AG10803 (cell line): ENCODE measurements at regions not wholly inside any gene's neighbourhood (a gene's known extent, or its start where the extent isn't known, plus 50 kb on each side); places are given as distances from the start of the nearest gene placed in this dataset.

ENCODE experiments used
- DNase-seq: peaks from one replicate; pipeline ENCODE4 v3.0.0; 2010; ENCODE audit warnings: low read depth
- H3K4me3 ChIP-seq: 2 replicates; pipeline ENCODE4 v1.5.1; 2011; ENCODE audit warnings: mild to moderate bottlenecking, low read length, control low read depth
- CTCF ChIP-seq: conservative IDR thresholded peaks from 2 replicates; pipeline ENCODE4 v1.5.1; 2011; ENCODE audit warnings: mild to moderate bottlenecking, low read length, control low read depth, inconsistent platforms

GRCh38 chr5:31137676-31138075 is 55.8 kb upstream of the CDH6 start:
- peak; percentile 11 for DNase-seq

GRCh38 chr5:31135542-31135941 is 57.9 kb upstream of the CDH6 start:
- no peak for TF ChIP-seq CTCF
- no peak for DNase-seq
- no peak overlapping the region for H3K4me3 ChIP-seq

More at GRCh38 chr5:31137676-31138075, 55.8 kb upstream of the CDH6 start:
- no peak for TF ChIP-seq CTCF
- no peak overlapping the region for H3K4me3 ChIP-seq

- DNase-seq: peak; percentile 48
- no peak for TF ChIP-seq CTCF
- H3K4me3 ChIP-seq: no peak overlapping the region
Observed at GRCh38 chr5:31133488-31133887, 60.0 kb upstream of the CDH6 start.

- H3K4me3 ChIP-seq: no peak overlapping the region
- no peak for TF ChIP-seq CTCF
- no peak for DNase-seq
Observed at GRCh38 chr5:31131381-31131891, 62.0 kb upstream of the CDH6 start.

- no peak for TF ChIP-seq CTCF
- H3K4me3 ChIP-seq: no peak overlapping the region
- DNase-seq: no peak
Observed at GRCh38 chr5:31130676-31131075, 62.8 kb upstream of the CDH6 start.

- no peak for TF ChIP-seq CTCF
- DNase-seq: no peak
- no peak overlapping the region for H3K4me3 ChIP-seq
Observed at GRCh38 chr5:31124651-31125305, 68.7 kb upstream of the CDH6 start.

GRCh38 chr5:31124026-31124425 is 69.5 kb upstream of the CDH6 start:
- no peak for TF ChIP-seq CTCF
- no peak for DNase-seq
- no peak overlapping the region for H3K4me3 ChIP-seq
